Prostate gland (tissue), 2 donors: ENCODE measurements at regions not wholly inside any gene's neighbourhood (a gene's known extent, or its start where the extent isn't known, plus 50 kb on each side); places are given as distances from the start of the nearest gene placed in this dataset.

ENCODE experiments used
- POLR2A ChIP-seq: fragments of 450-650 bp; IDR thresholded peaks from one replicate; pipeline ENCODE4 v1.6.1; 2016; ENCODE audit warnings: antibody characterized with exemption, mild to moderate bottlenecking
- TF ChIP-seq, protein P1 (sequence below), 4 experiments: fragments of 200-600 bp in 2 of 4; fragments of 450-650 bp in 2 of 4; sonication (generic) in 2 of 4; IDR thresholded peaks; 1 replicate in 3 of 4; 2 replicates in 1 of 4; pipeline ENCODE4 v1.5.1; 2016 to 2019; ENCODE audit warnings: antibody characterized with exemption in 4 of 4, mild to moderate bottlenecking in 2 of 4, moderate library complexity in 2 of 4

DNA sequence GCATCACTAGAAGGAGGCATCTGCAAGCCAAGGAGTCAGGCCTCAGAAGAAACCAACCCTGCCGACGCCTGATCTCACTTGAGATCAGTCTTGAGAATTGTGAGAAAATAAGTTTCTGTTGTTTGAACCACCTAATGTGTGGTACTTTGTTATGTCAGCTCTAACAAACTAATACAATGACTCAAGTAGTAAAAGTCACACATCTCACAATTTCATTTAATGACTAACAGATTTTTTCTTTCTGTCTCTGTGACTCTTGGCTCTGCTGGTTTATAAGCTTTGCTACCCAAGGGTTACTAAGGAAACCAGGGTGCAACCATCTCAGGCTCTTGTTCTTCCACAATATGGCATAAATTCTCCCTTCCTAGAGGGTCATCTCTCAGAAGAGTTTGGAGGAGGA lies 315.8 kb upstream of the GRAMD2B start:
- TF ChIP-seq, protein P1, sequence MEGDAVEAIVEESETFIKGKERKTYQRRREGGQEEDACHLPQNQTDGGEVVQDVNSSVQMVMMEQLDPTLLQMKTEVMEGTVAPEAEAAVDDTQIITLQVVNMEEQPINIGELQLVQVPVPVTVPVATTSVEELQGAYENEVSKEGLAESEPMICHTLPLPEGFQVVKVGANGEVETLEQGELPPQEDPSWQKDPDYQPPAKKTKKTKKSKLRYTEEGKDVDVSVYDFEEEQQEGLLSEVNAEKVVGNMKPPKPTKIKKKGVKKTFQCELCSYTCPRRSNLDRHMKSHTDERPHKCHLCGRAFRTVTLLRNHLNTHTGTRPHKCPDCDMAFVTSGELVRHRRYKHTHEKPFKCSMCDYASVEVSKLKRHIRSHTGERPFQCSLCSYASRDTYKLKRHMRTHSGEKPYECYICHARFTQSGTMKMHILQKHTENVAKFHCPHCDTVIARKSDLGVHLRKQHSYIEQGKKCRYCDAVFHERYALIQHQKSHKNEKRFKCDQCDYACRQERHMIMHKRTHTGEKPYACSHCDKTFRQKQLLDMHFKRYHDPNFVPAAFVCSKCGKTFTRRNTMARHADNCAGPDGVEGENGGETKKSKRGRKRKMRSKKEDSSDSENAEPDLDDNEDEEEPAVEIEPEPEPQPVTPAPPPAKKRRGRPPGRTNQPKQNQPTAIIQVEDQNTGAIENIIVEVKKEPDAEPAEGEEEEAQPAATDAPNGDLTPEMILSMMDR (IDR thresholded peaks at IDR 0.05), result no peak
- TF ChIP-seq POLR2A, result no peak
